ENCODE measurements at regions not wholly inside any gene's neighbourhood (a gene's known extent, or its start where the extent isn't known, plus 50 kb on each side); places are given as distances from the start of the nearest gene placed in this dataset.

GRCh38 chr16:51710905-51711563 lies 560.0 kb upstream of the SALL1 start:
- TF ChIP-seq ZFX (IDR thresholded peaks at IDR 0.05; ENCODE audit: borderline replicate concordance) (no peak), CTCF (IDR thresholded peaks at IDR 0.05) (no peak)

GRCh38 chr16:51710186-51710585 lies 559.1 kb upstream of the SALL1 start:
- TF ChIP-seq ZFX (IDR thresholded peaks at IDR 0.05; ENCODE audit: borderline replicate concordance) (no peak), CTCF (IDR thresholded peaks at IDR 0.05) (no peak)
- H3K27ac ChIP-seq, result no peak overlapping the region

More at GRCh38 chr16:51710905-51711563, 560.0 kb upstream of the SALL1 start:
- no peak overlapping the region for H3K27ac ChIP-seq

- no peak for TF ChIP-seq CTCF (IDR thresholded peaks at IDR 0.05)
- no peak for TF ChIP-seq ZFX (IDR thresholded peaks at IDR 0.05; ENCODE audit: borderline replicate concordance)
- H3K27ac ChIP-seq, result no peak overlapping the region
Measured at GRCh38 chr16:51708861-51709260, 557.8 kb upstream of the SALL1 start.

GRCh38 chr16:51707666-51708065 lies 556.6 kb upstream of the SALL1 start:
- no peak for TF ChIP-seq ZFX (IDR thresholded peaks at IDR 0.05; ENCODE audit: borderline replicate concordance)
- TF ChIP-seq CTCF (IDR thresholded peaks at IDR 0.05), result no peak
- no peak overlapping the region for H3K27ac ChIP-seq

- TF ChIP-seq ZFX (IDR thresholded peaks at IDR 0.05; ENCODE audit: borderline replicate concordance), result no peak
- no peak for TF ChIP-seq CTCF (IDR thresholded peaks at IDR 0.05)
- no peak overlapping the region for H3K27ac ChIP-seq
Measured at GRCh38 chr16:51705142-51705541, 554.1 kb upstream of the SALL1 start.

GRCh38 chr16:51701025-51701424 lies 550.0 kb upstream of the SALL1 start:
- no peak for TF ChIP-seq ZFX (IDR thresholded peaks at IDR 0.05; ENCODE audit: borderline replicate concordance)
- no peak for TF ChIP-seq CTCF (IDR thresholded peaks at IDR 0.05)
- H3K27ac ChIP-seq, result no peak overlapping the region

- H3K27ac ChIP-seq, result no peak overlapping the region
- TF ChIP-seq CTCF (IDR thresholded peaks at IDR 0.05), result no peak
- no peak for TF ChIP-seq ZFX (IDR thresholded peaks at IDR 0.05; ENCODE audit: borderline replicate concordance)
Measured at GRCh38 chr16:51699686-51700396, 548.8 kb upstream of the SALL1 start.
